ENCODE measurements at regions not wholly inside any gene's neighbourhood (a gene's known extent, or its start where the extent isn't known, plus 50 kb on each side); places are given as distances from the start of the nearest gene placed in this dataset.

- Histone ChIP-seq H3K27me3 (ENCODE audit: control insufficient read depth, insufficient read depth, low read length) (no peaks in the 10 kb centered on the region), H3K27ac (ENCODE audit: low read length) (no peak overlapping the region), H3K4me1 (ENCODE audit: control insufficient read depth, insufficient read depth, low read length) (no peaks in the 10 kb centered on the region), H3K36me3 (ENCODE audit: control insufficient read depth, insufficient read depth, low read length) (no peaks in the 10 kb centered on the region), H3K4me3 (ENCODE audit: low read length) (no peak overlapping the region), H3K9me3 (ENCODE audit: control insufficient read depth, insufficient read depth, low read length) (no peaks in the 10 kb centered on the region)
- DNase-seq, result no peak
- no peaks in the 10 kb centered on the region for H3K9me3 Mint-ChIP-seq
- no peak overlapping the region for H3K27ac Mint-ChIP-seq
- intact Hi-C loops (cut with micrococcal nuclease), result no loop called here
- H3K27me3 Mint-ChIP-seq (ENCODE audit: low read depth in 2 of 2), result peaks cover 14 to 50% of the 10 kb centered on the region in 2 donors
- no peaks in the 10 kb centered on the region for H3K36me3 Mint-ChIP-seq
- H3K4me1 Mint-ChIP-seq, result no peaks in the 10 kb centered on the region
- no peak for TF ChIP-seq CTCF (IDR thresholded peaks at IDR 0.05)
- ATAC-seq, result no peak
- no peak overlapping the region for H3K4me3 Mint-ChIP-seq
- 73% methylated on average over 4 of the region's 4 CpGs for WGBS (ENCODE audit: insufficient coverage)
These were observed 426.8 kb upstream of the DYNLRB2 start for GRCh38 chr16:80113873-80114574.

GRCh38 chr16:80109581-80109980, 431.2 kb upstream of the DYNLRB2 start:
- Histone ChIP-seq H3K27ac (ENCODE audit: low read length) (no peak overlapping the region), H3K4me3 (ENCODE audit: low read length) (no peak overlapping the region), H3K9me3 (ENCODE audit: control insufficient read depth, insufficient read depth, low read length) (no peaks in the 10 kb centered on the region), H3K4me1 (ENCODE audit: control insufficient read depth, insufficient read depth, low read length) (no peaks in the 10 kb centered on the region), H3K36me3 (ENCODE audit: control insufficient read depth, insufficient read depth, low read length) (no peaks in the 10 kb centered on the region), H3K27me3 (ENCODE audit: control insufficient read depth, insufficient read depth, low read length) (no peaks in the 10 kb centered on the region)
- DNase-seq (no peak), ATAC-seq (no peak)
- peaks cover 18 to 45% of the 10 kb centered on the region in 2 donors for H3K27me3 Mint-ChIP-seq (ENCODE audit: low read depth in 2 of 2)
- no peak for TF ChIP-seq CTCF (IDR thresholded peaks at IDR 0.05)
- WGBS (ENCODE audit: insufficient coverage), result 89% methylated on average over 7 of the region's 7 CpGs
- H3K36me3 Mint-ChIP-seq, result no peaks in the 10 kb centered on the region
- H3K9me3 Mint-ChIP-seq, result no peaks in the 10 kb centered on the region
- intact Hi-C loops (cut with micrococcal nuclease), result no loop called here
- no peaks in the 10 kb centered on the region for H3K4me1 Mint-ChIP-seq
- no peak overlapping the region for H3K4me3 Mint-ChIP-seq
- H3K27ac Mint-ChIP-seq, result no peak overlapping the region

- intact Hi-C loops (cut with micrococcal nuclease), result no loop called here
- H3K4me1 ChIP-seq (ENCODE audit: control insufficient read depth, insufficient read depth, low read length), result no peaks in the 10 kb centered on the region
- no peaks in the 10 kb centered on the region for H3K36me3 Mint-ChIP-seq
- H3K27ac ChIP-seq (ENCODE audit: low read length), result no peak overlapping the region
- H3K27ac Mint-ChIP-seq, result no peak overlapping the region
- no peaks in the 10 kb centered on the region for H3K9me3 ChIP-seq (ENCODE audit: control insufficient read depth, insufficient read depth, low read length)
- 94% methylated on average over 2 of the region's 3 CpGs for WGBS (ENCODE audit: insufficient coverage)
- H3K27me3 ChIP-seq (ENCODE audit: control insufficient read depth, insufficient read depth, low read length), result no peaks in the 10 kb centered on the region
- no peak for ATAC-seq
- peaks cover 23 to 54% of the 10 kb centered on the region in 2 donors for H3K27me3 Mint-ChIP-seq (ENCODE audit: low read depth in 2 of 2)
- H3K36me3 ChIP-seq (ENCODE audit: control insufficient read depth, insufficient read depth, low read length), result no peaks in the 10 kb centered on the region
- no peak overlapping the region for H3K4me3 Mint-ChIP-seq
- H3K4me3 ChIP-seq (ENCODE audit: low read length), result no peak overlapping the region
- no peaks in the 10 kb centered on the region for H3K9me3 Mint-ChIP-seq
- no peak for TF ChIP-seq CTCF (IDR thresholded peaks at IDR 0.05)
- no peak for DNase-seq
- no peaks in the 10 kb centered on the region for H3K4me1 Mint-ChIP-seq
These were observed 432.9 kb upstream of the DYNLRB2 start for GRCh38 chr16:80107900-80108299.

GRCh38 chr16:80105751-80106150, 435.0 kb upstream of the DYNLRB2 start:
- no CpG with 5 or more reads among the region's 1 CpG for WGBS (ENCODE audit: insufficient coverage)
- no peak for DNase-seq
- peaks cover 20 to 35% of the 10 kb centered on the region in 2 donors for H3K27me3 Mint-ChIP-seq (ENCODE audit: low read depth in 2 of 2)
- H3K4me3 Mint-ChIP-seq, result no peak overlapping the region
- no peaks in the 10 kb centered on the region for H3K4me1 ChIP-seq (ENCODE audit: control insufficient read depth, insufficient read depth, low read length)
- H3K4me3 ChIP-seq (ENCODE audit: low read length), result no peak overlapping the region
- intact Hi-C loops (cut with micrococcal nuclease), result no loop called here
- H3K27me3 ChIP-seq (ENCODE audit: control insufficient read depth, insufficient read depth, low read length), result no peaks in the 10 kb centered on the region
- no peak overlapping the region for H3K27ac Mint-ChIP-seq
- no peaks in the 10 kb centered on the region for H3K9me3 Mint-ChIP-seq
- no peaks in the 10 kb centered on the region for H3K36me3 Mint-ChIP-seq
- H3K36me3 ChIP-seq (ENCODE audit: control insufficient read depth, insufficient read depth, low read length), result no peaks in the 10 kb centered on the region
- no peak overlapping the region for H3K27ac ChIP-seq (ENCODE audit: low read length)
- H3K9me3 ChIP-seq (ENCODE audit: control insufficient read depth, insufficient read depth, low read length), result no peaks in the 10 kb centered on the region
- H3K4me1 Mint-ChIP-seq, result no peaks in the 10 kb centered on the region
- no peak for TF ChIP-seq CTCF (IDR thresholded peaks at IDR 0.05)
- no peak for ATAC-seq
